ENCODE measurements at regions not wholly inside any gene's neighbourhood (a gene's known extent, or its start where the extent isn't known, plus 50 kb on each side); places are given as distances from the start of the nearest gene placed in this dataset.

- TF ChIP-seq POLR2AphosphoS5 (IDR thresholded peaks at IDR 0.05) = no peak
- no peak for TF ChIP-seq CTCF (IDR thresholded peaks at IDR 0.05)
These were observed 324.1 kb upstream of the NT5C1B start for GRCh38 chr2:18913512-18913911.

Data from gastroesophageal sphincter (tissue), 3 donors.